Left ventricle myocardium inferior (tissue), 1 donor: ENCODE measurements at regions not wholly inside any gene's neighbourhood (a gene's known extent, or its start where the extent isn't known, plus 50 kb on each side); places are given as distances from the start of the nearest gene placed in this dataset.

Experiments
- DNase-seq: peaks from one replicate; pipeline ENCODE4 v3.0.0-alpha.2; 2020
- H3K27ac ChIP-seq: fragments of 200-600 bp; replicated peaks from 2 replicates; pipeline ENCODE4 v1.8.0; 2021
- H3K27me3 ChIP-seq: fragments of 200-600 bp; 2 replicates; pipeline ENCODE4 v1.8.0; 2021; ENCODE audit warnings: low read depth
- H3K36me3 ChIP-seq: fragments of 200-600 bp; 2 replicates; pipeline ENCODE4 v1.8.0; 2021
- H3K4me1 ChIP-seq: fragments of 200-600 bp; 2 replicates; pipeline ENCODE4 v1.8.0; 2021
- H3K4me3 ChIP-seq: fragments of 200-600 bp; 2 replicates; pipeline ENCODE4 v1.8.0; 2021; ENCODE audit warnings: mild to moderate bottlenecking, moderate library complexity
- H3K9me3 ChIP-seq: fragments of 200-600 bp; replicated peaks from 2 replicates; pipeline ENCODE4 v1.8.0; 2021
- CTCF ChIP-seq: fragments of 200-600 bp; IDR thresholded peaks from 2 replicates; pipeline ENCODE4 v1.8.0; 2021; ENCODE audit warnings: antibody characterized with exemption, mild to moderate bottlenecking, borderline replicate concordance
- intact Hi-C: fragments of 100-400 bp; cut with micrococcal nuclease; formaldehyde crosslinking; loops from one replicate; pipeline ENCODE4 v1.11.0; 2022
- donor health status: DM: no; HTN: yes; CAD: no; lungs with severe emphysema.

GRCh38 chr14:71739273-71739990 is 192.8 kb upstream of the RGS6 start:
- H3K9me3 ChIP-seq: no peaks in the 10 kb centered on the region
- H3K36me3 ChIP-seq: peaks cover 15% of the 10 kb centered on the region
- H3K4me3 ChIP-seq: no peak overlapping the region
- peaks cover 17% of the 10 kb centered on the region for H3K4me1 ChIP-seq
- intact Hi-C loops: no loop called here
- no peak for TF ChIP-seq CTCF
- no peak for DNase-seq
- no peaks in the 10 kb centered on the region for H3K27me3 ChIP-seq
- peak overlapping the region; percentile 37 for H3K27ac ChIP-seq

GRCh38 chr14:71741241-71741640 is 191.0 kb upstream of the RGS6 start:
- Histone ChIP-seq H3K27me3 (no peaks in the 10 kb centered on the region), H3K4me1 (peaks cover 17% of the 10 kb centered on the region), H3K4me3 (no peak overlapping the region), H3K36me3 (peaks cover 1% of the 10 kb centered on the region), H3K27ac (no peak overlapping the region), H3K9me3 (no peaks in the 10 kb centered on the region)
- TF ChIP-seq CTCF: no peak
- no peak for DNase-seq
- intact Hi-C loops: no loop called here

- Histone ChIP-seq H3K36me3 (no peaks in the 10 kb centered on the region), H3K9me3 (peaks cover 3% of the 10 kb centered on the region), H3K27me3 (no peaks in the 10 kb centered on the region), H3K4me1 (peaks cover 17% of the 10 kb centered on the region), H3K4me3 (no peak overlapping the region), H3K27ac (no peak overlapping the region)
- no peak for TF ChIP-seq CTCF
- intact Hi-C loops: no loop called here
- no peak for DNase-seq
Measured at GRCh38 chr14:71742485-71742884, 189.7 kb upstream of the RGS6 start.

- H3K4me1 ChIP-seq: peaks cover 4% of the 10 kb centered on the region
- H3K4me3 ChIP-seq: no peak overlapping the region
- no peak overlapping the region for H3K27ac ChIP-seq
- no peak for TF ChIP-seq CTCF
- H3K27me3 ChIP-seq: no peaks in the 10 kb centered on the region
- no peaks in the 10 kb centered on the region for H3K36me3 ChIP-seq
- peaks cover 21% of the 10 kb centered on the region for H3K9me3 ChIP-seq
- DNase-seq: no peak
- intact Hi-C loops: no loop called here
Measured at GRCh38 chr14:71745072-71745471, 187.2 kb upstream of the RGS6 start.

- Histone ChIP-seq H3K36me3 (no peaks in the 10 kb centered on the region), H3K27ac (no peak overlapping the region), H3K4me1 (peaks cover 5% of the 10 kb centered on the region), H3K9me3 (peaks cover 21% of the 10 kb centered on the region), H3K27me3 (no peaks in the 10 kb centered on the region), H3K4me3 (no peak overlapping the region)
- no peak for TF ChIP-seq CTCF
- no peak for DNase-seq
- intact Hi-C loops: no loop called here
Measured at GRCh38 chr14:71748196-71748595, 184.0 kb upstream of the RGS6 start.
